ENCODE measurements at regions not wholly inside any gene's neighbourhood (a gene's known extent, or its start where the extent isn't known, plus 50 kb on each side); places are given as distances from the start of the nearest gene placed in this dataset.

DNA sequence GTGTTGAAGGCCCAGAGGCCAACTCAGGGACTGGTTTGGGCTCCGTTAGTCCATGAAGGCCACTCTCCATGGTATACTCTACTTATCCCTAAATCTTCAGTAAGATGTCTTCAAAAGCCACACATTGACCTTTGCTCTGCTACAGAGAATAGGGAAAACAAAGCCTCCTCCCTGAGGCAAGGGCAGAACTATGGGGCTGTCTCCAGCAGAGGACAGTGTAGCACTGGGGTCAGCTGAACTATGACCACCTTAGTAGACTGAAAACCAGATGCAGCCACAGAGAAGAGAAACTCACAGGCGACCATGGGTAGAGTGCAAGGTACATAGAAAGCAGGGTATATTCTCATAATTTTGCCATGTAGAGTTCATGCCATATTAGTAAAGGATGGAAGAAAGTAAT is 587.4 kb downstream of the LMO7 start:
- DNase-seq (ENCODE audit: extremely low read depth in 1 of 11, low read depth in 9 of 11, low spot score in 4 of 11), result no peak

DNA sequence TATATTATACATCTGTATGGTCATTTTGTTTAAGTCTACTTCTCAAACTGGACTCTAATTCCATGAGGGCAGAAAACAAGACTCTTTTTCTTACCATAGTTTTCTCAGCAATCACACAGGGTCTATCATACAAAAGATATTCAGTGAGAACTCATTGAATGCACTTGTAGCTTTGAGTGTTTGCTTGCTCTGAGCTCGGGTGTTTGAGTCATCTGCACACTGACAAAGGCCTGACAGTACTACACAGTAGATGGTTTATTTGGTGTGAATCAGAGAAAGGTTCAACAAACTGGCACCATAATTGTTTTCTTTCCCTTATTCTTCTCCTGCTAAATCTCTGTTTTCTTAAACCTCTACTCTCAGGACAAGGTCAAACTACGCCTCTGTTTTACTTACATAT is 586.4 kb downstream of the LMO7 start:
- no peak for DNase-seq (ENCODE audit: extremely low read depth in 1 of 11, low read depth in 9 of 11, low spot score in 4 of 11)

DNA sequence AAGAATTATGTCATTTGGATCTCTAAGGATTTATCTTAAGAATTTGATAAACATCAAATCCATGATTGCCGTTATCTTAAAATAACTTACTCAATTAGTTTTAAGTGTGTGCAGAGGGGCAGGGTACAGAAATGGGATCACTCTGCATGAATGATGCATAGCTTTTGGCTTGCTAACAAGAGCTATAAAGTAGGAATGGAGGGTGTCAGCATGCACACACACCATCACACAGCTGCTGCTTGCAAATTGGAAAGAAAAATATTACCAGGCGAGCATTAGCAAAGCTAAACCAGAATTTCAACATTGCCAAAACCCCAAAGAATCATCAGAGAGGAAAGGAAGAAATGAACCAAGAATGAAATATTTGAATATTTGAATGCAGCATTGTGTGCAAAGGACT is 580.6 kb downstream of the LMO7 start:
- peak in 8 of 11 donors; percentile 1 to 40 (median 14) for DNase-seq (ENCODE audit: extremely low read depth in 1 of 11, low read depth in 9 of 11, low spot score in 4 of 11)

DNA sequence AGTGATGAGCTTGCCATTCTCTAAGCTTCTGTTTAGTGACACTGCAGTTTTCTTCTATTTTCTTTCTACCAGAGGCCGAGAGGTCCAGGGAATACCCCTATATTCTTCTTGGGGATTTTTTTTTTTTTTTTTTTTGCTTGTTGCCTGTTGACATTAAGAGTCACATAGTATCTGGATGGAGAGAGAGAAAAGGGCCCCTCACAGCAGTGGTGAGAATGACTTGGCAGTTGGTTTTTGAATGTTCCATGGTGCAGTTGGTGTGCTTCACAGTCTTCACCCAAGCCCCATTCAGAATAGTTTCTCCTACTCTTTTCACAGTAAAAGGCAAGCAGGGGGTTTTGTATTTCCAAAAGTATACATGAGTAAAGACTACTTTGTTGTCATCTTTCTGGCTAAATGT is 577.9 kb downstream of the LMO7 start:
- DNase-seq (ENCODE audit: extremely low read depth in 1 of 11, low read depth in 9 of 11, low spot score in 4 of 11), result no peak

DNA sequence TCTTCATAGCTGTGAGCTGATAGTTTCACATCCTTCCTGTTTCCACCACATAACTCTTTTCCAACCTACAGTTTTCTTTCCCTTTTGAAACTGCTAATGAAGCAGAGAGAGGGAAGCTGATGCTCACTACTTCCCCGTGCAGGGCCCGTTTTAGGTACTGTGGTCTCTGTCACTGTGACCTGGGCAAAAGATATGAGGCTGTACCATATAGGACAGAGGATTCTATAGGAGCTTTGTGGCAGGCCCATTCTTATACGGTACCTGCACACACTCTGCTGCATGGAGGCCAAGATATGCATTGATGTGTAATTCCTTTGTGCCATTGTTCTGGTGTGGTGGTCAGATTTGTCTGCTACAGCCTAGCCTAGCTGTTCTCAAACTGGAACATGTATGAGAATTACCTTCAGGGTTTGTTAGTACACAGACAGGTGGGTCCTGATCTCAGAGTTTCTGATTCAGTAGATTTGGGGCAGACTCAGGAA is 577.3 kb downstream of the LMO7 start:
- no peak for DNase-seq (ENCODE audit: extremely low read depth in 1 of 11, low read depth in 9 of 11, low spot score in 4 of 11)

DNA sequence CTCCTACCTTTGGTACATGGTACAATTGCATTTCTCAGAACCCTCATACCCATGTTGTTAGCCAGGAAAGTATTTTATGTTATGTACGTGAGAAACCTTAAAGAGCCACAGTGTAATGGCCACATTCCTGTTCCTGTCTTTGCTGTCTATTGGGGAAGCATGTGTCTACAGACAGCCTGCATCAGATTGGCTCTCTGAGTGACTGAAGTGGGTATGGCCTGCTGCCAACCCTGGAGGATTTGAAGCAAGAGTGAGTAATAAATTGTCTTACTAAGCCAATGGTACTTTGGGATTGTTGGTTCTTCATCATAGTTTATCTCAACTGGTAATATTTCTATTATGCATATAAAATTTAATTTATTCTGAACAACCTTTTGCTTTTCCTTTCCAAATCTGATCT is 574.1 kb downstream of the LMO7 start:
- no peak for DNase-seq (ENCODE audit: extremely low read depth in 1 of 11, low read depth in 9 of 11, low spot score in 4 of 11)

DNA sequence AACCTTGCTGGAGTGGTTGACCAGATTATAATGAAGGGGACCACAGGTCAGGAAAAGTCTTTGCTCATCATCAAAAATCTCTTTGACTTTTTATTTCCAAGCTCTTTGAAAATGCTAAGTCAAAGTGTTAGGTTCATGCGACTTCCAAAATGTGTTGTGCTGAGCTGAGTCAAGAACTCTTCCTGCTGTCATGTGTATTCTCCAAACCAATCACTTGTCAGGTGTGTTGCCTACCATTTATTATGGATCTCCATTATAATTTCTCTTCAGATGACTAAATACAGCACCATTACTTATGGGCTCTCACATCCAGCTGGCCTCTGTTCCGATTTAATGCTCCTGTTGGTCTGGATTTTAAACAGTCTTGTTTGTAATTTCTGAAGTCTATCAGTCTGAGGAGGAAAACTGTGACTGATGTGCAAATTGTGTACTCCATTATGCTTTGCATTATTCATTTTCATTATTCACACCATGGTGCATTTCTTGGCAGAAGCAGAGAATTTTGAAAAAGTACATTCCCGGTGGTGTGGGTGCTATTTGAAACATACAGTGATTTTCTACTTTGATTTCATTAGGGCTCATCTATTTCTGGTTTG is 562.5 kb downstream of the LMO7 start:
- no peak for DNase-seq (ENCODE audit: extremely low read depth in 1 of 11, low read depth in 9 of 11, low spot score in 4 of 11)

DNA sequence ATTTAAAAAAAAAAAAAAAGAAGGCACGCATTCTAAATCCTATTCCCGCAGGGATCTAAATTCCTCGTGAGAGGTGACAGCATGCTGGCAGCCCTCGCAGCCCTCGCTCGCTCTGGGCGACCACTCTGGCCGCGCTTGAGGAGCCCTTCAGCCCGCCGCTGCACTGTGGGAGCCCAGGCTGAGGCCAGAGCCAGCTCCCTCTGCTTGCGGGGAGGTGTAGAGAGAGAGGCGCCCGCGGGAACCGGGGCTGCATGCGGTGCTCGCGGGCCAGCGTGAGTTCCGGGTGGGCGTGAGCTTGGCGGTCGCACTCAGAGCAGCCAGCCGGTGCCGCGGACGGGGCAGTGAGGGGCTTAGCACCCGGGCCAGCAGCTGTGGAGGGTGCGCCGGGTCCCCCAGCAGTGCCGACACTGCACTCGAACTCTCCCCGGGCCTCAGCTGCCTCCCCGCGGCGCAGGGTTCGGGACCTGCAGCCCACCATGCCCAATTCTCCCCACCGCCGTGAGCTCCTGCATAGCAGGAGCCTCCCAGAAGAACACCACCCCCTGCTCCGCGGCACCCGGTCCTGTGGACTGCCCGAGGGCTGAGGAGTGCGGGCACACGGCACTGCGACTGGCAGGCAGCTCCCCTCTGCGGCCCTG is 553.9 kb downstream of the LMO7 start:
- no peak for DNase-seq (ENCODE audit: extremely low read depth in 1 of 11, low read depth in 9 of 11, low spot score in 4 of 11)

DNA sequence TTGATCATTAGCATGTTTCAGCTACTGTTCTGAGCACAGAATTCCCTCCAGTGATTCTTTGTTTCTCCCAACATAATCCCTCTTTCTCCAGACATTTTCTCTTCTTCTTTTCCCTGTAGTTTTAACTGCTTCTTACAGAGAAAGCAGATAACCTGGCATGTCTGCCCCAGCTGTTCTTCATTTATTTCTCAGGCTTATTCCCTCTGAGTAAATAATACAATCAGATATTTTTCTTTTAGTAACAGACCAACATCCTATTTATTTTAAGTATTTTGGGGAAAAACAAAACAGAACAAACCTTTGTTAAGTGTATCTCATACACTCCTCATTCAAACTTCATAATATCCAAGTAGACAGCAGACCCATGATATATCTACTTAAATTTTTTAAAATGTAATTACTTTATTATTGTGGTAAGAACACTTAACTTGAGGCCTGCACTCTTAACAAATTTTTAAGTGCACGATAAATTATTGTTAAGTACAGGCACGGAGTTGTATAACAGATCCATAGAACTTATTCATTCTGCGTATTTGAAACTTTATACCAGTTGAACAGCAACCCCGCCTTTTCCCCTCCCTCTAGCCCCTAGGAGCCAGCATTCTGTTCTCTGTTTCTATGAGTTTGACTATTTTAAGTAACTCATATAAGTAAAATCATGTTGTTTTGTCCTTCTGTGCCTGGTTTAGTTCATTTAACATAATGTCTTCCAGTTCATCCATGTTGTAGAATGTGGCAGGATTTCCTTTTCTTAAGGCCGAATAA is 540.0 kb downstream of the LMO7 start:
- no peak for DNase-seq (ENCODE audit: extremely low read depth in 1 of 11, low read depth in 9 of 11, low spot score in 4 of 11)

DNA sequence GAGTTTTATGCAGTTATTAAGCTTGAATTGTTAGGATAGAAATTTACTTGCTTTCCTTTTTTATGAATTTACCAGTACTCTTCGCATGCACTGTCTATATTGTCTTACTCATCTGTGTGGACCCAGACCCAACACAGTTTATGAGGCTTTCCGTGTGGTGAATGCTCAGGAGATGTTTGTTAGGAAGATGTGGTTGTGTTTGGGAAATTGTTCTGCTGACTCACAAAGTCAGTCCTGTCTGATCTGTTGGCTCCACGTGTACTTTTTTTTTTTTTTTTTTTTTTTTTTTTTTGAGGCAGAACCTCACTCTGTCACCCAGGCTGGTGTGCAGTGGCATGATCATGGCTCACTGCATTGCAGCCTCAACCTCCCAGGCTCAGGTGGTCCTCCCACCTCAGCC is 532.5 kb downstream of the LMO7 start:
- DNase-seq (ENCODE audit: extremely low read depth in 1 of 11, low read depth in 9 of 11, low spot score in 4 of 11), result no peak

DNA sequence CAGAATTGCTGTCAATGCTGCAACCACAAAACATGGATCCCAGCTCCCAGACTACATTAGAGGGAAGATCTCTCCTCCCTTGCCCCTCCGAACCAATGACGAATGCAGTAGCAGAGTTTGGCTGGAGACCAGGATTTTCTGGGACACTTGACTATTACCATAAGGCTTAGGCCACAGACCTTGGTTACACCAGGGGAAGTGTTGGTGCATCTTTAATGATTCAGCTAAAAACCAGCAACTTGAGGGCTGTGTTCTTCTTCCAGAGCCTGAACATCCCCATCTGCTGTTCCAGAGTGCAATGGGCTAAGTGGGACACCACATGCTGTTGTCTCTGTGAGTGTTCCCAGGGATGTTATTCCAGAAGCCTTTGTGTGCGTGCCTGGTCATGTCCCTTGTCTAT is 528.2 kb downstream of the LMO7 start:
- no peak for DNase-seq (ENCODE audit: extremely low read depth in 1 of 11, low read depth in 9 of 11, low spot score in 4 of 11)

DNA sequence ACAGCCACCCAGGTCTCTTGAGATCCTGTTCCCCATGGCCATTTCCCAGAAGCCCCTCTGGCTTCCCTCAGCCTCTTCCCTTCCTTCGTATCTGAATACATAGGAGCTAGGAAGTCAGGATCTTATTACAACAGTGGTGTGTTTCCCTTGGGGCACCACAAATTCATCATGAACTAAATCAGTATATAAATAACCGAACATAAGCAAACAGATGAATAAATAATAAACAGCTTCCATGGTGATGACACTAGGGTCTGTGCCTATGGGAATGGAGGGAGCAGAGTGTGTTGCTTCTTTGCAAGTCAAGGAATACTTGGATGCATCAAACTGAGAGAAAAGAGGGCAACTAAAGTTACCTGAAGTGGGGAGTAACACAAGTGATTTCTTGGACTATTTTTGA is 527.6 kb downstream of the LMO7 start:
- peak in 1 of 11 donors; percentile 3 for DNase-seq (ENCODE audit: extremely low read depth in 1 of 11, low read depth in 9 of 11, low spot score in 4 of 11)

DNA sequence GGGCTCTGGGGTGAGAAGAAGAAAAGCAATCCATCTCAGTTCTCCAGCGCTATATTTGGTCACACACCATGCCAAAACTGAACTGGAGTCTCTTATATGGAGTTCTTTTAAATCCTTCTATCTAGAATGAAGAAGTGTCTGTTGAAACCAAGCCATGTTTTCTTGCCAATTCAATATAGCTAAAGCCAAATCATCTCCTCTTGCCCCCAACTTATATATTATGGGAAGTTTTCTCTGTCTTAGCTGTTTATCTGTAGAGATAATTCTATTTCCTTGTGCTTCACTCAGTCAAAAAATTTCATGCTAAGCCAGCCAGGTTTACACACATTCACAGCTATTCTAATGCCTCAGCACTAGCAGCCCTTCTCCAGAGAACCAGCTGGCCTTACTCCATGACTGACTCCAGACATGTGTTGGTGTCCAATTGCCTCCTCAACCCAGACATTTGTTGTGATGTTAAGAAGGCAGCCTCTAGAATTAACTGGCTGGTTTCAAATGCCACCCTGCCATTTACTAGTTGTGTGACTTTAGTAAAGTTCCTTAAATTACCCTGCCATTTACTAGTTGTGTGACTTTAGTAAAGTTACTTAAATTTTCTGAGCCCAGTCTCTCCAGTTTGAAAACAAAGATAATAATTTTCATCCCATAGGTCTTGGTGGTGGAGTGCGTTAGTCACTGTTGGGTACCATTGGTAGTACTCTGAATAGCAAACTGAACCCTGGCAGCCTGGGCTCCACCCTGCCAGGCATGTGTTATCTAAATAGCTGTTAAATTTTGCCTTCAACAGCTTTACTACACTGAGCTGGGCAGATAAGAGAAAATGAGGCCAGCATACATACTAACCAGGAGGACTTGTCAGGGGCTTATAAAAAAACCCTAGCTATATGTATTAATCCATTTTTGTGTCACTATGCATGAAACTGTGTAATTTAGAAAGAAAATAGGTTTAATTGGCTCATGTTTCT is 525.1 kb downstream of the LMO7 start:
- DNase-seq (ENCODE audit: extremely low read depth in 1 of 11, low read depth in 9 of 11, low spot score in 4 of 11), result peak in 1 of 11 donors; percentile 0

DNA sequence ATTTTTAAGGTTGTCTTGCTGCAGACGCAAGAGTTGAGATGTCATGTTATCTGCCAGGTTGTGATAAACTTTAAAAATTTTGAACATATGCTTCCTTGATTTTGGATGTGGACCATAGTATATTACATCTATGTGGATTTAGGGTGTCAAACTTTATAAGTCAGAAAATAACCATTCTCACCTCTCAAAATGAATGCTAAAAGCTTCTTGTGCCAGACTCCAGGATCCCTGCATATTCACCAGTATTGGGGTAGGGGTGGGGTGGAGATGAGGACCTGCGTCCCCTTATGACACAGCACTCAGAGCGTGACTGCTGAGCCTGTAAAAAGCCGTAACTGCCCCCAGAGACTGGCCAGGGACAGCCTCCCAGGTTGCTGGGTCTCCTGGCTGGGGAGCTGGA is 524.4 kb downstream of the LMO7 start:
- no peak for DNase-seq (ENCODE audit: extremely low read depth in 1 of 11, low read depth in 9 of 11, low spot score in 4 of 11)

DNA sequence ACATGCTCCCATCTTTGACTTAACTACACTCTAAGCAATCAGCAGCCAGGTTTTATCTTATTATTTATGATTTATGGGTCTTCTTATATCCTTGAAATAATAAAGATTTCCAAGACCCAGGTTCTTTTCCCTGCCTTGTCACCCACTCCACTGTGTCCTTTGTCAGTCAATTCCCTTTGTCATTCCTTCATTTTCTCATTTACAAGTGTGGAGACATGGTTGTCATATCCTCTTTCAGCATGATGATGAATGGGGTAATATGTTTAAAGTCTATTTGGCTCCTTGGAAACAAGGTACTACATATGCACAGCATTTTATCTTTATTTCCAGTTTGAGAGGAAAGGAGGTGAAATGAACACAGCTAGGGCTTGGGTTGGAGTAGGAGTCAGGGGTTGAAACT is 521.8 kb downstream of the LMO7 start:
- DNase-seq (ENCODE audit: extremely low read depth in 1 of 11, low read depth in 9 of 11, low spot score in 4 of 11), result no peak

DNA sequence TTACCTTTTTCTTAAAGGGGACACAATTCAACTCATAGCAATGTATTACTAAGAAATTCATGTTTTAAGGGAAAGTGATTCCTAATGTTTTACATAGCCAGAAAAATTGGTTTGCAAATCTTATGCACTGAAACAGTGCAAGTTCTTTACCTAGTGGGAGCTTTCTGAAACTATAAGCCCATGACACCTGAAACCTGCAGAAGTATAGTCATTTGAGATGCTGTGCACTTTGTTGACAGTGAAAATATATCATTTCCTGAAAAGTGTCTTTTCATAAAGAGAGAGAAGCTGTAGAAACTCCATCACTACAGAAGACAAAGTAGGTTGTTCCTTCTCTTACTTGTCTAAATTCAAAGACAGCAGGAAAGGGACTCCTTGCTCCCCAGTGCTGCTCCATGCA is 517.1 kb downstream of the LMO7 start:
- DNase-seq (ENCODE audit: extremely low read depth in 1 of 11, low read depth in 9 of 11, low spot score in 4 of 11), result no peak

DNA sequence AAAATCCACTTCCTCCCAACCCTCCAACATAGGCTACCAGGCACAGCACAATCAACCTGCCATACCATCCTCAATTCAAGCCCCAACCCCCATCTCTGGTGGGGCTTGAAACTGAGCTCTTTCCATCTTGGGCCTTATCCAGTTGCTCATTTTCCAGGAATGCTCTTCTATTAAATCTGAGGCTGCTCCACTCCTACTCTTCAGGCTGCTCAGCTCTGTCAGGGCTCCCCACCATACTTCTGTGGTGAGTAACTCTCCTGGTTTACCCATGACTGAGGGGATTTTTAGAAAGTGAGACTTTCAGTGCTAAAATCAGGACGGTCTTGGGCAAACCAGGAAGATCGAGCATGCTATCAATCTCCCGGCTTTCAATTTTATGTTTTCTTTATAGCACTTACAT is 512.8 kb downstream of the LMO7 start:
- DNase-seq (ENCODE audit: extremely low read depth in 1 of 11, low read depth in 9 of 11, low spot score in 4 of 11), result no peak

DNA sequence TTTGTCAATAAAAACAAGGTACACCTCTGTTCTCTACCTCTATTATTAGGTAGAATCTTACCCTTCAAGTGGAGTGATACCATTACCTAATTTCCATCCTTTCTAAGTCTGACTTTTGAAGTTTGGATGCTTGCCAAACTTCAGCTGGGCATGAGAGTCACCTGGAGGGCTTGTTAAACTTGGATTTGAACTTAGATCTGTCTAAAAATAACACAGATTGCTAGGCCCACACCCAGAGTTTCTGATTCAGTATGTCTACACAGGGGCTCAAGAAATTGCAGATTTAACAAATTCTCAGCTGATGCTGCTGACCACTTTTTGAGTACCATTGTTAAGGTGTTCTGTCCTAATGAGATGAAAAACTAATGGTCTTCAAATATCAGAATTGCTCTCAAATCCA is 512.2 kb downstream of the LMO7 start:
- no peak for DNase-seq (ENCODE audit: extremely low read depth in 1 of 11, low read depth in 9 of 11, low spot score in 4 of 11)

DNA sequence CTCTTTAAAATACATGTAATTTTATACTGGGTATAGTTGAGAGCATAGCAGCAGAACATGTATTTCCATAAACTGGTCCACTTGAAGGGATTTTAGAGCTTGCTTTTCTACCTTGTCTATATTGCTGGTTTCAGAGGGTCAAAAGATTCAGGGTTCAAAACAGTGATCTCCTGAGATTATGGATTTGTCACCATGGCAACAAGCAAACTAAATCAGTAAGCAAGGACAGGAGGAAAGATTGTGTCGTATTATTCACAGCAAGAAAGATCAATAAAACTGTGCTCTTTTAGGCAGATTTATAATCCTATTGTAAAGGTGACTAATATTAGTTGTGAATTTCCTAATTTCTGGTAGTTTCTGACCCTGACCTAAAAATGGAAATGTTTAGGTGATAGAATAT is 496.4 kb downstream of the LMO7 start:
- DNase-seq (ENCODE audit: extremely low read depth in 1 of 11, low read depth in 9 of 11, low spot score in 4 of 11), result no peak

All from renal cortex interstitium (tissue), 11 donors.